ENCODE measurements at regions not wholly inside any gene's neighbourhood (a gene's known extent, or its start where the extent isn't known, plus 50 kb on each side); places are given as distances from the start of the nearest gene placed in this dataset.

GRCh38 chr2:57440437-57440836 lies 606.2 kb upstream of the VRK2 start:
- Histone ChIP-seq H3K4me1 (ENCODE audit: insufficient read depth, low read length, poor library complexity, severe bottlenecking) (no peaks in the 10 kb centered on the region), H3K9ac (ENCODE audit: low read depth, low read length, poor library complexity, severe bottlenecking) (no peak overlapping the region), H3K79me2 (ENCODE audit: insufficient read depth, low read length) (no peaks in the 10 kb centered on the region), H3K4me3 (ENCODE audit: low read length, poor library complexity, severe bottlenecking) (no peak overlapping the region), H3K36me3 (ENCODE audit: insufficient read depth, low read length) (no peaks in the 10 kb centered on the region), H4K20me1 (ENCODE audit: insufficient read depth, low read length, poor library complexity, severe bottlenecking) (no peaks in the 10 kb centered on the region), H3K9me2 (replicated peaks; ENCODE audit: low read depth, low read length) (no peaks in the 10 kb centered on the region), H3F3A (ENCODE audit: low read depth) (no peaks in the 10 kb centered on the region), H3K4me2 (ENCODE audit: low read depth, low read length, poor library complexity, severe bottlenecking) (no peak overlapping the region), H3K27me3 (ENCODE audit: insufficient read depth, low read length, poor library complexity, severe bottlenecking) (no peaks in the 10 kb centered on the region), H2AFZ (ENCODE audit: low read length) (no peak overlapping the region), H3K9me3 (ENCODE audit: insufficient read depth, low read depth, low read length) (no peaks in the 10 kb centered on the region)
- TF ChIP-seq EZH2phosphoT487 (IDR thresholded peaks at IDR 0.05; ENCODE audit: borderline replicate concordance) (no peak), CTCF (conservative IDR thresholded peaks at IDR 0.05; ENCODE audit: low read length) (no peak)

GRCh38 chr2:57443086-57443485 lies 603.5 kb upstream of the VRK2 start:
- no peaks in the 10 kb centered on the region for H3K36me3 ChIP-seq (ENCODE audit: insufficient read depth, low read length)
- no peak overlapping the region for H3K4me3 ChIP-seq (ENCODE audit: low read length, poor library complexity, severe bottlenecking)
- H3K4me2 ChIP-seq (ENCODE audit: low read depth, low read length, poor library complexity, severe bottlenecking), result no peak overlapping the region
- H4K20me1 ChIP-seq (ENCODE audit: insufficient read depth, low read length, poor library complexity, severe bottlenecking), result no peaks in the 10 kb centered on the region
- no peaks in the 10 kb centered on the region for H3K4me1 ChIP-seq (ENCODE audit: insufficient read depth, low read length, poor library complexity, severe bottlenecking)
- H3K9ac ChIP-seq (ENCODE audit: low read depth, low read length, poor library complexity, severe bottlenecking), result no peak overlapping the region
- H3K27me3 ChIP-seq (ENCODE audit: insufficient read depth, low read length, poor library complexity, severe bottlenecking), result no peaks in the 10 kb centered on the region
- no peak overlapping the region for H2AFZ ChIP-seq (ENCODE audit: low read length)
- no peaks in the 10 kb centered on the region for H3K9me3 ChIP-seq (ENCODE audit: insufficient read depth, low read depth, low read length)
- H3F3A ChIP-seq (ENCODE audit: low read depth), result no peaks in the 10 kb centered on the region
- H3K79me2 ChIP-seq (ENCODE audit: insufficient read depth, low read length), result no peaks in the 10 kb centered on the region
- no peak for TF ChIP-seq EZH2phosphoT487 (IDR thresholded peaks at IDR 0.05; ENCODE audit: borderline replicate concordance)
- TF ChIP-seq CTCF (conservative IDR thresholded peaks at IDR 0.05; ENCODE audit: low read length), result no peak
- H3K9me2 ChIP-seq (replicated peaks; ENCODE audit: low read depth, low read length), result no peaks in the 10 kb centered on the region

GRCh38 chr2:57443973-57444521 lies 602.6 kb upstream of the VRK2 start:
- no peaks in the 10 kb centered on the region for H3K36me3 ChIP-seq (ENCODE audit: insufficient read depth, low read length)
- H2AFZ ChIP-seq (ENCODE audit: low read length), result no peak overlapping the region
- no peak overlapping the region for H3K4me2 ChIP-seq (ENCODE audit: low read depth, low read length, poor library complexity, severe bottlenecking)
- no peaks in the 10 kb centered on the region for H3K4me1 ChIP-seq (ENCODE audit: insufficient read depth, low read length, poor library complexity, severe bottlenecking)
- no peaks in the 10 kb centered on the region for H3K9me2 ChIP-seq (replicated peaks; ENCODE audit: low read depth, low read length)
- H3F3A ChIP-seq (ENCODE audit: low read depth), result no peaks in the 10 kb centered on the region
- no peaks in the 10 kb centered on the region for H3K9me3 ChIP-seq (ENCODE audit: insufficient read depth, low read depth, low read length)
- no peak overlapping the region for H3K9ac ChIP-seq (ENCODE audit: low read depth, low read length, poor library complexity, severe bottlenecking)
- H3K27me3 ChIP-seq (ENCODE audit: insufficient read depth, low read length, poor library complexity, severe bottlenecking), result no peaks in the 10 kb centered on the region
- TF ChIP-seq EZH2phosphoT487 (IDR thresholded peaks at IDR 0.05; ENCODE audit: borderline replicate concordance), result no peak
- TF ChIP-seq CTCF (conservative IDR thresholded peaks at IDR 0.05; ENCODE audit: low read length), result no peak
- no peaks in the 10 kb centered on the region for H3K79me2 ChIP-seq (ENCODE audit: insufficient read depth, low read length)
- H4K20me1 ChIP-seq (ENCODE audit: insufficient read depth, low read length, poor library complexity, severe bottlenecking), result no peaks in the 10 kb centered on the region
- no peak overlapping the region for H3K4me3 ChIP-seq (ENCODE audit: low read length, poor library complexity, severe bottlenecking)
